IMR-90 (cell line): ENCODE measurements at regions not wholly inside any gene's neighbourhood (a gene's known extent, or its start where the extent isn't known, plus 50 kb on each side); places are given as distances from the start of the nearest gene placed in this dataset.

Source experiments
- ATAC-seq: fragments of 200-7000 bp; cut with Tn5 transposase; 2 replicates; pipeline ENCODE4 v1.9.1; 2020; ENCODE audit warnings: low read depth, mild to moderate bottlenecking, moderate library complexity
- BruUV-seq: library from RNA; stranded (reverse); fragments of 400-500 nt; replicated peaks from 2 replicates; lab custom pipeline; 2021; lab: Mats Ljungman, UMichigan
- CTCF ChIA-PET: fragments of 300-600 bp; formaldehyde crosslinking; extraction: SDS; loops from one replicate; lab custom pipeline; 2021; ENCODE audit warnings: antibody characterized with exemption; lab: Yijun Ruan, JAX
- POLR2A ChIA-PET: fragments of 300-600 bp; sonication (Branson Sonifier 250); formaldehyde crosslinking; loops from one replicate; lab custom pipeline; 2022; ENCODE audit warnings: antibody characterized with exemption; ENCODE audit not compliant: unreplicated experiment; lab: Charles Lee
- DNase-seq: peaks from one replicate; pipeline ENCODE4 v3.0.0; 2013
- H2AFZ ChIP-seq: replicated peaks from 2 replicates; pipeline ENCODE3; 2013; ENCODE audit warnings: low read length, mild to moderate bottlenecking; ENCODE audit not compliant: poor library complexity
- H2AK5ac ChIP-seq: 2 replicates; pipeline ENCODE4 v1.6.1; 2013; ENCODE audit warnings: low read depth, low read length, inconsistent platforms
- H2AK9ac ChIP-seq: replicated peaks from 2 replicates; pipeline ENCODE3; 2013; ENCODE audit warnings: mild to moderate bottlenecking, low read depth, low read length, moderate library complexity; ENCODE audit not compliant: poor library complexity
- H2BK120ac ChIP-seq: 2 replicates; pipeline ENCODE4 v1.6.1; 2013; ENCODE audit warnings: low read depth, low read length, inconsistent platforms
- H2BK15ac ChIP-seq: 3 replicates; pipeline ENCODE4 v1.6.1; 2013; ENCODE audit warnings: low read depth, low read length, inconsistent platforms
- H2BK20ac ChIP-seq: 2 replicates; pipeline ENCODE4 v1.6.1; 2013; ENCODE audit warnings: low read depth, mild to moderate bottlenecking, inconsistent platforms, low read length, moderate library complexity
- H2BK5ac ChIP-seq: 2 replicates; pipeline ENCODE4 v1.6.1; 2013; ENCODE audit warnings: mild to moderate bottlenecking, low read depth, low read length, inconsistent platforms; ENCODE audit not compliant: poor library complexity, severe bottlenecking
- H3K14ac ChIP-seq: replicated peaks from 2 replicates; pipeline ENCODE4 v1.6.1; 2013; ENCODE audit warnings: low read depth, low read length, inconsistent platforms
- H3K18ac ChIP-seq: 2 replicates; pipeline ENCODE4 v1.6.1; 2013; ENCODE audit warnings: low read depth, low read length, control low read depth
- H3K23ac ChIP-seq: 2 replicates; pipeline ENCODE4 v1.6.1; 2013; ENCODE audit warnings: low read depth, low read length, inconsistent platforms
- H3K27ac ChIP-seq: 2 replicates; pipeline ENCODE4 v1.5.1; 2013; ENCODE audit warnings: mild to moderate bottlenecking, control low read depth, low read length; ENCODE audit not compliant: insufficient read depth
- H3K27me3 ChIP-seq: 2 replicates; pipeline ENCODE4 v1.6.1; 2013; ENCODE audit warnings: low read length; ENCODE audit not compliant: control insufficient read depth, insufficient read depth
- H3K36me3 ChIP-seq: 2 replicates; pipeline ENCODE4 v1.6.1; 2013; ENCODE audit warnings: low read length, mixed read lengths; ENCODE audit not compliant: control insufficient read depth, insufficient read depth
- H3K4ac ChIP-seq: 2 replicates; pipeline ENCODE4 v1.6.1; 2013; ENCODE audit warnings: low read depth, low read length, inconsistent platforms
- H3K4me1 ChIP-seq: 2 replicates; pipeline ENCODE4 v1.6.1; 2013; ENCODE audit warnings: low read length, mixed read lengths; ENCODE audit not compliant: control insufficient read depth, insufficient read depth
- H3K4me2 ChIP-seq: 2 replicates; pipeline ENCODE4 v1.6.1; 2013; ENCODE audit warnings: low read depth, mild to moderate bottlenecking, control low read depth, low read length, moderate library complexity
- H3K4me3 ChIP-seq: 2 replicates; pipeline ENCODE4 v1.5.1; 2013; ENCODE audit warnings: low read depth, mild to moderate bottlenecking, control low read depth, low read length, moderate library complexity; ENCODE audit not compliant: insufficient read depth
- H3K56ac ChIP-seq: 2 replicates; pipeline ENCODE4 v1.6.1; 2013; ENCODE audit warnings: low read length, inconsistent platforms; ENCODE audit not compliant: insufficient read depth; ENCODE audit errors: extremely low read depth
- H3K79me1 ChIP-seq, 2 experiments: 2 replicates each; pipeline ENCODE4 v1.6.1; 2013; ENCODE audit warnings: low read length in 2 of 2, inconsistent platforms in 1 of 2, low read depth in 1 of 2
- H3K9ac ChIP-seq: 2 replicates; pipeline ENCODE4 v1.6.1; 2013; ENCODE audit warnings: low read depth, low read length, control low read depth
- H3K9me1 ChIP-seq: 2 replicates; pipeline ENCODE4 v1.6.1; 2013; ENCODE audit warnings: low read length, inconsistent platforms; ENCODE audit not compliant: insufficient read depth
- H3K9me3 ChIP-seq: 2 replicates; pipeline ENCODE4 v1.6.1; 2013; ENCODE audit warnings: low read length; ENCODE audit not compliant: control insufficient read depth, insufficient read depth
- H4K20me1 ChIP-seq: 2 replicates; pipeline ENCODE4 v1.6.1; 2013; ENCODE audit warnings: low read length, inconsistent platforms; ENCODE audit not compliant: insufficient read depth
- H4K5ac ChIP-seq: 2 replicates; pipeline ENCODE4 v1.6.1; 2013; ENCODE audit warnings: mild to moderate bottlenecking, low read depth, low read length, control low read depth
- H4K8ac ChIP-seq, 2 experiments: 2 replicates each; pipeline ENCODE4 v1.6.1; 2013; ENCODE audit warnings: low read depth in 2 of 2, low read length in 2 of 2, control low read depth in 1 of 2, inconsistent platforms in 1 of 2
- H4K91ac ChIP-seq: 2 replicates; pipeline ENCODE4 v1.6.1; 2013; ENCODE audit warnings: low read depth, low read length, inconsistent platforms; ENCODE audit not compliant: insufficient read depth
- BHLHE40 ChIP-seq: fragments of 150-350 bp; IDR thresholded peaks from 2 replicates; pipeline ENCODE4 v1.6.1; 2016; ENCODE audit warnings: mild to moderate bottlenecking, low read depth, low read length
- CEBPB ChIP-seq: IDR thresholded peaks from 2 replicates; pipeline ENCODE4 v1.6.1; 2012; ENCODE audit warnings: low read depth, low read length, improper control_type of control experiment
- CHD1 ChIP-seq: IDR thresholded peaks from 2 replicates; pipeline ENCODE4 v1.6.1; 2012; ENCODE audit warnings: low read depth, low read length, improper control_type of control experiment
- CTCF ChIP-seq: conservative IDR thresholded peaks from 2 replicates; pipeline ENCODE4 v1.5.1; 2012; ENCODE audit warnings: mild to moderate bottlenecking, low read depth, low read length, improper control_type of control experiment
- ELK1 ChIP-seq: fragments of 150-350 bp; IDR thresholded peaks from 2 replicates; pipeline ENCODE4 v1.6.1; 2016; ENCODE audit warnings: low read depth, mild to moderate bottlenecking, low read length, moderate library complexity, borderline replicate concordance
- FOS ChIP-seq: fragments of 150-350 bp; IDR thresholded peaks from 2 replicates; pipeline ENCODE4 v1.6.1; 2016; ENCODE audit warnings: low read depth, low read length
- MAFK ChIP-seq: IDR thresholded peaks from 2 replicates; pipeline ENCODE4 v1.6.1; 2012; ENCODE audit warnings: low read depth, low read length, improper control_type of control experiment
- MAZ ChIP-seq: IDR thresholded peaks from 2 replicates; pipeline ENCODE4 v1.6.1; 2012; ENCODE audit warnings: low read depth, mild to moderate bottlenecking, low read length, improper control_type of control experiment, moderate library complexity, borderline replicate concordance
- MXI1 ChIP-seq: IDR thresholded peaks from 2 replicates; pipeline ENCODE4 v1.6.1; 2012; ENCODE audit warnings: low read depth, mild to moderate bottlenecking, low read length, moderate library complexity, borderline replicate concordance
- NFE2L2 ChIP-seq: fragments of 150-350 bp; IDR thresholded peaks from 2 replicates; pipeline ENCODE4 v1.6.1; 2016; ENCODE audit warnings: low read depth, mild to moderate bottlenecking, low read length
- POLR2A ChIP-seq: IDR thresholded peaks from 2 replicates; pipeline ENCODE4 v1.6.1; 2012; ENCODE audit warnings: mild to moderate bottlenecking, low read depth, low read length
- RAD21 ChIP-seq: IDR thresholded peaks from 2 replicates; pipeline ENCODE4 v1.6.1; 2012; ENCODE audit warnings: low read length, improper control_type of control experiment
- RCOR1 ChIP-seq: IDR thresholded peaks from 2 replicates; pipeline ENCODE4 v1.6.1; 2012; ENCODE audit warnings: mild to moderate bottlenecking, low read length, improper control_type of control experiment; ENCODE audit not compliant: insufficient replicate concordance
- RFX5 ChIP-seq: IDR thresholded peaks from 2 replicates; pipeline ENCODE4 v1.8.0; 2012; ENCODE audit warnings: low read depth, mild to moderate bottlenecking, low read length, moderate library complexity
- SMC3 ChIP-seq: fragments of 150-350 bp; IDR thresholded peaks from 2 replicates; pipeline ENCODE4 v1.6.1; 2016; ENCODE audit warnings: low read depth, mild to moderate bottlenecking, antibody characterized with exemption, low read length, moderate library complexity
- USF2 ChIP-seq: fragments of 150-350 bp; IDR thresholded peaks from 2 replicates; pipeline ENCODE4 v1.6.1; 2017; ENCODE audit warnings: mild to moderate bottlenecking, antibody characterized with exemption, low read length, low read depth
- WGBS, 2 experiments: methylation state at CpG; one replicate each; pipeline versions ENCODE4 v1.1.5 to v1.1.7; 2013; ENCODE audit warnings: missing lambda C conversion rate in 2 of 2; ENCODE audit not compliant: insufficient read length in 1 of 2; ENCODE audit errors: extremely low coverage in 2 of 2; 5-methylcytosine and 5-hydroxymethylcytosine counted together
- dilution Hi-C: fragments of 300-500 bp; cut with HindIII; formaldehyde crosslinking; loops from one replicate; pipeline ENCODE4 v1.14.3; 2018; ENCODE audit warnings: low sequenced_read_pairs; ENCODE audit not compliant: unreplicated experiment
- in situ Hi-C: fragments of 300-500 bp; cut with MboI; formaldehyde crosslinking; loops from 3 replicates; pipeline ENCODE4 v1.14.3; 2019; ENCODE audit warnings: low sequenced_read_pairs, inconsistent platforms, mixed read lengths
- intact Hi-C: fragments of 100-400 bp; cut with micrococcal nuclease; formaldehyde crosslinking; loops from 2 replicates; pipeline ENCODE4 v1.10.0; 2022

- TF ChIP-seq SMC3 (no peak), CTCF (no peak), MAZ (no peak), NFE2L2 (no peak), MXI1 (no peak), CHD1 (no peak), MAFK (no peak), FOS (no peak), RFX5 (no peak), RCOR1 (no peak), CEBPB (no peak), USF2 (no peak), BHLHE40 (no peak), ELK1 (no peak), POLR2A (no peak), RAD21 (no peak)
- Histone ChIP-seq H3K27me3 (no peaks in the 10 kb centered on the region), H3K4ac (no peak overlapping the region), H3K79me1 (no peaks in the 10 kb centered on the region), H2BK15ac (no peak overlapping the region), H3K4me1 (no peaks in the 10 kb centered on the region), H3K9me3 (peaks cover 45% of the 10 kb centered on the region), H4K20me1 (no peaks in the 10 kb centered on the region), H2BK120ac (no peak overlapping the region), H4K91ac (no peak overlapping the region), H3K56ac (no peak overlapping the region), H3K4me2 (no peak overlapping the region), H3K36me3 (no peaks in the 10 kb centered on the region), H3K27ac (no peak overlapping the region), H2AFZ (no peak overlapping the region), H3K18ac (no peak overlapping the region), H2BK20ac (no peak overlapping the region), H3K9me1 (no peaks in the 10 kb centered on the region), H3K4me3 (no peak overlapping the region), H2BK5ac (no peak overlapping the region), H2AK9ac (peak overlapping the region; percentile 55), H2AK5ac (no peak overlapping the region), H4K8ac (no peak overlapping the region), H3K9ac (no peak overlapping the region), H4K5ac (no peak overlapping the region), H3K14ac (no peak overlapping the region), H3K23ac (no peak overlapping the region)
- dilution Hi-C loops, result no loop called here
- in situ Hi-C loops, result no loop called here
- 25% methylated on average over 6 of the region's 19 CpGs; no CpG with 5 or more reads in 1 of the 2 experiments for WGBS, 2 experiments
- intact Hi-C loops, result no loop called here
- ChIA-PET CTCF (no interaction called here), POLR2A (no interaction called here)
- no peak for ATAC-seq
- no TSS peak for BruUV-seq
- no peak for DNase-seq
Measured at GRCh38 chr10:131841131-131841660, 59.6 kb upstream of the PPP2R2D start.
